GM12801 (cell line): ENCODE measurements at regions not wholly inside any gene's neighbourhood (a gene's known extent, or its start where the extent isn't known, plus 50 kb on each side); places are given as distances from the start of the nearest gene placed in this dataset.

Experiments used
- TF ChIP-seq, protein P1 (sequence below): IDR thresholded peaks from one replicate; pipeline ENCODE4 v1.5.1; 2011; ENCODE audit warnings: control low read depth; ENCODE audit not compliant: insufficient read length; ENCODE audit errors: extremely low read depth

DNA sequence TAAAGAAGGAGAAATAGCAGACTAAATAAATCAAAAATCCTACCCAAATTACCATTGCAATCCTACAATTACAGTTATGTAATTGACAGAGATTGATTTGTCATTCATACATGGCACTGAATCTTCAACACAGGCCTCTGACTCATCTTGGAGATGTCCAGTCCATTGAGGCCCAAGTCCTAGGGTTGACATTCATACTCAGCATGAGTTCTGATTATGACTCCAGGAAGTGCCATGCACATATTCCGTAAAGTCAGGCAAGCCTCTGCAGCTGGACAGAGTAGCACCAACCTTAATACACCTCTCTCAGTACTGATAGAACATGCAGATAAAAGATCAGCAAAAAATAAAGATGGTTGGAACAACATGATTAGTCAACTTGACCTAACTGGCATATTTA is 353.7 kb upstream of the NFE2L3 start:
- TF ChIP-seq, protein P1, sequence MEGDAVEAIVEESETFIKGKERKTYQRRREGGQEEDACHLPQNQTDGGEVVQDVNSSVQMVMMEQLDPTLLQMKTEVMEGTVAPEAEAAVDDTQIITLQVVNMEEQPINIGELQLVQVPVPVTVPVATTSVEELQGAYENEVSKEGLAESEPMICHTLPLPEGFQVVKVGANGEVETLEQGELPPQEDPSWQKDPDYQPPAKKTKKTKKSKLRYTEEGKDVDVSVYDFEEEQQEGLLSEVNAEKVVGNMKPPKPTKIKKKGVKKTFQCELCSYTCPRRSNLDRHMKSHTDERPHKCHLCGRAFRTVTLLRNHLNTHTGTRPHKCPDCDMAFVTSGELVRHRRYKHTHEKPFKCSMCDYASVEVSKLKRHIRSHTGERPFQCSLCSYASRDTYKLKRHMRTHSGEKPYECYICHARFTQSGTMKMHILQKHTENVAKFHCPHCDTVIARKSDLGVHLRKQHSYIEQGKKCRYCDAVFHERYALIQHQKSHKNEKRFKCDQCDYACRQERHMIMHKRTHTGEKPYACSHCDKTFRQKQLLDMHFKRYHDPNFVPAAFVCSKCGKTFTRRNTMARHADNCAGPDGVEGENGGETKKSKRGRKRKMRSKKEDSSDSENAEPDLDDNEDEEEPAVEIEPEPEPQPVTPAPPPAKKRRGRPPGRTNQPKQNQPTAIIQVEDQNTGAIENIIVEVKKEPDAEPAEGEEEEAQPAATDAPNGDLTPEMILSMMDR = no peak

DNA sequence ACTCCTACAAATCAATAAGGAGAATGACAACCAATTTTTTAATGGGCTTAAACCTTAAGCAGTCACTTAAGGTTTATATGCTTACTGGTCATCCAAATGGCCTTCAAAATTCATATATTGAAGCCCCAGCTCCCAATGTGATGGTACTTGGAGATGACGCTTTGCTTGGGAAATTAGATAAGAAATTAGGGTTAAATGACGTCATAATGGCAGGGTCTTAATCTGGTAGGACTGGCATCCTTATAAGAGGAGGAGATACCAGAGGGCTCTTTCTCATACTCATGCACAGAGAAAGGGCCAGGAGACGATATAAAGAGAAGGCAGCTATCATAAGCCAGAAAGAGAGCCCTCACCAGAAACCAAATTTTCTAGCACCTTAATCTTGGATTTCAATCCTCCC is 350.8 kb upstream of the NFE2L3 start:
- TF ChIP-seq, protein P1 = no peak

DNA sequence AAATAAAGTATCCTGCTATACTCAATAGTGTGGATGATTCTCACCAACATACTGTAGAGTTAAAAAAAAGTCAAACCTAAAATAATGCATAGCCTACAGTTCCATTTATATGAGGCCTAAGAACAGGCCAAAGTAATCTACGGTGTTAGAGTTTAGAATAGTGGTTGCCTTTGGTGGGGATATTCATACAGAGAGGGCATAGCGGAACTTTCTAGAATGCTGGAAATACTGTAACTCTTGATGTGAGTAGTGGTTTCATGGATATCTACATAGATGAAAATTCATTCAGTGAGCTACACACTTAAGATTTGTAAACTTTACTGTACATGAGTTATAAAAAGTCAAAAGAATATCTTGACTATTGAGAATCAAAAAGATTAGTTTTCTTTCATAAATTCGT is 349.9 kb upstream of the NFE2L3 start:
- TF ChIP-seq, protein P1 = no peak

DNA sequence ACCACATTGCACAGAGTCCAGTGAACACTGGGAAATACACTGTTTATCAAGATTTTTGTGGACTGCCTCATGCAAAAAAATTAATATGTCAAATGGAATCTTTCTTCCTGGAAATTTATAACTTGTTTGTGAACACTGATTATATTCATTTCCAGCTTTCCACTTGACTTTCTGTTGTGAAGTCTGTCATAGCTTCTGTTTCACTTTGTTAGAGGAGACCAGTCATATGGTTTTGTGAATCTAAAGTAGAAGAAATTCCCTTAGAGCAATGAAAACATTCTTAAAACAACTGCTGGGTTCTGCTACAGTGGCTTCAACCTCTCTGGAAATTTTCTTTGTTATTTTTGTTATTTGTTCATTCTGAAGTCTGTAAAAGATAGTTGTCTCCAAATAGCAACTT is 349.5 kb upstream of the NFE2L3 start:
- TF ChIP-seq, protein P1 = no peak

DNA sequence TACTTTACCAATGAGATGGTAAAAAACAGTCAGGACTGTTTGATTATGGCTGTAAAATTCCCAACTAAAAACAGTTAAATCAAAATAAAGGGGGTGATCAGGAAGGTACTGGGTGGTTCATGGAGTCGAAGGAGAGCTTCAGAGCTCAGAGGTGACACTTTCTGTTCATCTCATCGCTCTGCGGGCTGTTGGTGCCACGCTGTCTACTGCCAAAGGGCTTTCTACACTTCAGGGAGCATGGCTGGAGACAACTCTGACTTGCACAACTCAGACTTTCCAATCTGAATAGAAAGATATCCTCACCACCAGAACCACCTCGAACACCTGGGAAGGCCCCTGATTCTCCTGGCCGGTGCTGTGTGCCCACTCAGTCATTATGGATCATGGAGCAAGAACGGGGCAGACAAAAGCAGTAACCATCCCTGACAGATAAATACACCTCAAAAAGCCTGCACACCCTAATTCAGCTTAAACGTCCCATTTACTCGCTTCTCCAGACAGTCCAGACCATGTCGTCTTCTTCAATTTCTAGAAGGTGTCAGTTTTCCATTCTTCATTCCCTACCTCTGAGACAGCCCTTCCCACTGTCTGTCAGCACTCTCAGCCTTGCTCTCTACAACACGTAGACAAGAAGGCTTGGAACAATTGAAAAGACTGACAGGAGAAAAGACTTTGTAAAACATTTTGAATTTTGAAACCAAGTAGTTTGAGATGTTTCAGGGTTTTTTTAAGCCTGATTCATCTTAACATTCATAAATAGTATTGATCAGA is 348.7 kb upstream of the NFE2L3 start:
- TF ChIP-seq, protein P1 = no peak

DNA sequence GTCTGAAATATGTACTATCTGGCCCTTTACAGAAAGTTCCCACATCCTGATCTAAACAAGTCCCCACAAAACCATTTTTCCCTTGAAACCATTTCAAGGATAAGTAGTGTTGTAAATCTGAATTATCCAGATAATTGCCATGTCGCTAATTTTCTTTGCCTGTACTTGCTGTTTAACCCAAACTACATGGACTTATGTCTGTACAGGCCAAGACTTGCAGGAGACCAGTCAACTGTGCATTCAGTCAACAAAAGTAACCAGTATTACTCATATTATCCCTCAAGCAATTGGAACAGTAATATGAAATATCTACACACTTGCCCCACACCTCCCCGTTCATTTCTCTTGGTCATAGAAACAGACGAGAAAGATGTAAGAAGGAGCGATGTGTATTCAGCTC is 347.8 kb upstream of the NFE2L3 start:
- TF ChIP-seq, protein P1 = no peak

DNA sequence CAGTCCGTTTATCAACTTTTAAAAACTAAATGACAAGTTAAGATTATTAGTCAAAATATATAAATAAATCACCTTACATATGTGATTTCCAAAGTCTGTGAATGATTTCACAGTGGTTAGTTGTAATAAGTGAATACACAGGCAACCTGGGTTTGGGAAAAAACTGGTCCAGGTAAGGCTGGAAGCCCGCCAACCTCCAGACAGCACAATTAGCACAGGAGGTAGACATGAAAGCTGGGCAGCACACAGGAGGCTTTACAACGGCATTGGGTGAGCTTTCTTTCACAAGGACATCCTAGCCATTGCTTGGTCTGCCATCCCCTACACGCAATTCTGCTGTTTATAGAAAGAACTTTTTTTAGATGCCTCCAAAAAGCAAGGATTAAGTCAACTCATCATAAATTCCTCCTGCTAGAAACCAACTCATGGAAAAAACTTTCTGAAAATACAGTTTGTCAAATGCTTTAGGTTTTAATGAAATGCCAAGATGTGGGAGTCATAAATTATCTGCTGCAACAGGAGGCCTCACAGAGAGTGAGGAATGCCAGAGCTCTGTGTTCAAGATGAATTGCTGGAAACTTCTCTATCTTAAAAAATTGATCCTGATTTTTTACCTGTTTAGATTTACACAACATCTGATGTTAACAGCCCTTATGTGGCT is 346.8 kb upstream of the NFE2L3 start:
- TF ChIP-seq, protein P1 = no peak
